OCI-LY7 (cell line): ENCODE measurements at regions not wholly inside any gene's neighbourhood (a gene's known extent, or its start where the extent isn't known, plus 50 kb on each side); places are given as distances from the start of the nearest gene placed in this dataset.
"Not testable (repeated sequence)": the region's sequence is repeated elsewhere in the genome, so short reads cannot be mapped to it uniquely, and the experiment has no call there.

Experiments used
- BruUV-seq: library from RNA; stranded (reverse); fragments of 400-500 nt; replicated peaks from 2 replicates; lab custom pipeline; 2021; lab: Mats Ljungman, UMichigan
- CTCF ChIA-PET: fragments of 300-600 bp; sonication (Branson Sonifier 250); formaldehyde crosslinking; loops from one replicate; lab custom pipeline; 2022; ENCODE audit warnings: antibody characterized with exemption; ENCODE audit not compliant: unreplicated experiment; lab: Charles Lee
- POLR2A ChIA-PET: fragments of 300-600 bp; sonication (Branson Sonifier 250); formaldehyde crosslinking; loops from one replicate; lab custom pipeline; 2022; ENCODE audit warnings: antibody characterized with exemption; lab: Charles Lee
- DNase-seq: peaks from one replicate; pipeline ENCODE4 v3.0.0-alpha.2; 2015; ENCODE audit warnings: low spot score
- H2AFZ ChIP-seq: fragments of 200-600 bp; sonication (generic), shearing (Covaris generic); 2 replicates; pipeline ENCODE4 v1.6.1; 2014; ENCODE audit warnings: mild to moderate bottlenecking, antibody characterized with exemption, low read length, moderate library complexity
- H3K27ac ChIP-seq: fragments of 200-600 bp; sonication (generic); 2 replicates; pipeline ENCODE4 v1.5.1; 2014; ENCODE audit warnings: mixed run types, low read depth, mild to moderate bottlenecking, moderate library complexity, low read length, inconsistent platforms; ENCODE audit not compliant: poor library complexity, severe bottlenecking
- H3K36me3 ChIP-seq: fragments of 200-600 bp; sonication (generic); 2 replicates; pipeline ENCODE4 v1.6.1; 2014; ENCODE audit warnings: mild to moderate bottlenecking, antibody characterized with exemption, low read length, moderate library complexity, mixed read lengths; ENCODE audit not compliant: insufficient read depth
- H3K4me1 ChIP-seq: fragments of 200-600 bp; sonication (generic); 2 replicates; pipeline ENCODE4 v1.5.1; 2014; ENCODE audit warnings: mild to moderate bottlenecking, low read length; ENCODE audit not compliant: insufficient read depth, poor library complexity, severe bottlenecking
- H3K4me2 ChIP-seq: fragments of 200-600 bp; sonication (generic); 2 replicates; pipeline ENCODE4 v1.6.1; 2014; ENCODE audit warnings: mild to moderate bottlenecking, low read length
- H3K4me3 ChIP-seq: fragments of 200-600 bp; sonication (generic); 2 replicates; pipeline ENCODE4 v1.5.1; 2014; ENCODE audit warnings: mild to moderate bottlenecking, low read depth, low read length; ENCODE audit not compliant: poor library complexity, severe bottlenecking
- H3K79me2 ChIP-seq: fragments of 200-600 bp; sonication (generic); 2 replicates; pipeline ENCODE4 v1.6.1; 2016; ENCODE audit warnings: low read depth, mild to moderate bottlenecking, low read length, moderate library complexity, mixed read lengths; ENCODE audit not compliant: insufficient read depth
- H3K9me2 ChIP-seq: fragments of 200-600 bp; sonication (generic); 2 replicates; pipeline ENCODE4 v1.6.1; 2016; ENCODE audit warnings: mild to moderate bottlenecking, low read length, mixed read lengths; ENCODE audit not compliant: insufficient read depth
- H3K9me3 ChIP-seq: fragments of 200-600 bp; sonication (generic); 2 replicates; pipeline ENCODE4 v1.6.1; 2014; ENCODE audit warnings: mild to moderate bottlenecking, mixed run types, low read length, mixed read lengths
- H4K20me1 ChIP-seq: fragments of 200-600 bp; sonication (generic); 2 replicates; pipeline ENCODE4 v1.6.1; 2014; ENCODE audit warnings: mild to moderate bottlenecking, antibody characterized with exemption, low read length, moderate library complexity, mixed read lengths; ENCODE audit not compliant: insufficient read depth
- CTCF ChIP-seq: fragments of 200-600 bp; sonication (generic); conservative IDR thresholded peaks from 2 replicates; pipeline ENCODE4 v1.5.1; 2014; ENCODE audit warnings: mild to moderate bottlenecking, antibody characterized with exemption, low read length, moderate library complexity, mixed read lengths
- EZH2phosphoT487 ChIP-seq: fragments of 200-600 bp; sonication (generic); IDR thresholded peaks from 2 replicates; pipeline ENCODE4 v1.6.1; 2018; ENCODE audit warnings: low read depth, borderline replicate concordance, mild to moderate bottlenecking, mixed run types, antibody characterized with exemption, low read length, moderate library complexity, mixed read lengths
- intact Hi-C: fragments of 100-400 bp; cut with micrococcal nuclease; formaldehyde crosslinking; loops from one replicate; pipeline ENCODE4 v1.10.0; 2022; ENCODE audit not compliant: unreplicated experiment

DNA sequence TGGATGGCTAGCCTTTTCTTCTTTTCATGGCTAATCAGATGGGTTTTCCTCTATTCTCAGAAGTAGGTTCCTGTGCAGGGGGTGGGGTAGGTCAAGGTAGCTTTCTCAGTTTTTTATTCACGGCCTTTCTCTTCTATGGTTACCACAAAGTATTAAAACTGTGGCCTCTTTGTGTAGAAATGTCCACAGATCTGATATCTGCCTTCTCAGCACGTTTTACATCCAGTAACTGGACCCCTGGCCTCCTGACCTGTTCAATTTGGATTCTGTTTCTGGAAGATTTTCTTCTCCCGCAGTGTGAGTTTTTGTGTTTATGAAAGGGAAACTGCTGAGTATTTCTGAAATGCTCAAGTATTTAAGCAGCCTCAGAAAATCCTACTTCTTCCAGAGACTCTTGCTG lies 688.5 kb downstream of the RAPGEF2 start:
- H3K4me1 ChIP-seq, result no peaks in the 10 kb centered on the region
- no peak overlapping the region for H3K4me3 ChIP-seq
- BruUV-seq, result no TSS peak
- H2AFZ ChIP-seq, result no peak overlapping the region
- DNase-seq, result no peak
- no peak overlapping the region for H3K27ac ChIP-seq
- H4K20me1 ChIP-seq, result no peaks in the 10 kb centered on the region
- intact Hi-C loops, result no loop called here
- H3K9me3 ChIP-seq, result no peaks in the 10 kb centered on the region
- H3K79me2 ChIP-seq, result no peaks in the 10 kb centered on the region
- TF ChIP-seq CTCF (no peak), EZH2phosphoT487 (no peak)
- POLR2A ChIA-PET, result interaction anchor here (2.0 kb wide), 1 partner anchor 20 kb away, joined by 4 read pairs; no protein-coding TSS in a partner anchor
- no peaks in the 10 kb centered on the region for H3K9me2 ChIP-seq
- H3K4me2 ChIP-seq, result no peak overlapping the region
- no peaks in the 10 kb centered on the region for H3K36me3 ChIP-seq
- CTCF ChIA-PET, result no interaction called here

DNA sequence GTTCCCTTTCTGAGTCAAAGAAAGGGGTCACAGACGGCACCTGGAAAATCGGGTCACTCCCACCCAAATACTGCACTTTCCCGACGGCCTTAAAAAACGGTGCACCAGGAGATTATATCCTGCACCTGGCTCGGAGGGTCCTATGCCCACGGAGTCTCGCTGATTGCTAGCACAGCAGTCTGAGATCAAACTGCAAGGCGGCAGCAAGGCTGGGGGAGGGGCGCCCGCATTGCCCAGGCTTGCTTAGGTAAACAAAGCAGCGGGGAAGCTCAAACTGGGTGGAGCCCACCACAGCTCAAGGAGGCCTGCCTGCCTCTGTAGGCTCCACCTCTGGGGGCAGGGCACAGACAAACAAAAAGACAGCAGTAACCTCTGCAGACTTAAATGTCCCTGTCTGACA lies 701.7 kb downstream of the RAPGEF2 start:
- POLR2A ChIA-PET, intact Hi-C loops, BruUV-seq: not testable (repeated sequence)

GRCh38 chr4:159823743-159824142 lies 720.9 kb downstream of the RAPGEF2 start:
- Histone ChIP-seq H3K27ac (no peak overlapping the region), H3K79me2 (no peaks in the 10 kb centered on the region), H2AFZ (no peak overlapping the region), H3K9me3 (no peaks in the 10 kb centered on the region), H4K20me1 (no peaks in the 10 kb centered on the region), H3K36me3 (no peaks in the 10 kb centered on the region), H3K4me2 (no peak overlapping the region), H3K4me3 (no peak overlapping the region), H3K9me2 (no peaks in the 10 kb centered on the region), H3K4me1 (no peaks in the 10 kb centered on the region)
- no TSS peak for BruUV-seq
- TF ChIP-seq EZH2phosphoT487, result no peak
- TF ChIP-seq CTCF, result no peak
- POLR2A ChIA-PET, result no interaction called here
- CTCF ChIA-PET, result no interaction called here
- no peak for DNase-seq
- intact Hi-C loops, result no loop called here

More for the DNA sequence above, 701.7 kb downstream of the RAPGEF2 start:
- CTCF ChIA-PET, H3K4me2 ChIP-seq, H3K36me3 ChIP-seq, H3K9me3 ChIP-seq, DNase-seq, H3K27ac ChIP-seq, H2AFZ ChIP-seq, H3K4me3 ChIP-seq, H3K79me2 ChIP-seq, H3K9me2 ChIP-seq, H3K4me1 ChIP-seq, H4K20me1 ChIP-seq: not testable (repeated sequence)
